GM18505 (cell line): ENCODE measurements at regions not wholly inside any gene's neighbourhood (a gene's known extent, or its start where the extent isn't known, plus 50 kb on each side); places are given as distances from the start of the nearest gene placed in this dataset.

Experiments
- ATAC-seq: cut with Tn5 transposase; IDR thresholded peaks from one replicate; pipeline ENCODE4 v1.9.1; 2021; ENCODE audit not compliant: unreplicated experiment
- POLR2A ChIP-seq: IDR thresholded peaks from 4 replicates; pipeline ENCODE4 v1.6.1; 2011; ENCODE audit warnings: borderline replicate concordance; ENCODE audit not compliant: insufficient read depth, insufficient read length; ENCODE audit errors: extremely low read depth

GRCh38 chr13:40488869-40489391, 177.5 kb downstream of the FOXO1 start:
- no peak for ATAC-seq
- TF ChIP-seq POLR2A = no peak

GRCh38 chr13:40490086-40490758, 176.2 kb downstream of the FOXO1 start:
- ATAC-seq = no peak
- TF ChIP-seq POLR2A = no peak

- ATAC-seq = no peak
- no peak for TF ChIP-seq POLR2A
Observed at GRCh38 chr13:40492511-40492910, 173.9 kb downstream of the FOXO1 start.

DNA sequence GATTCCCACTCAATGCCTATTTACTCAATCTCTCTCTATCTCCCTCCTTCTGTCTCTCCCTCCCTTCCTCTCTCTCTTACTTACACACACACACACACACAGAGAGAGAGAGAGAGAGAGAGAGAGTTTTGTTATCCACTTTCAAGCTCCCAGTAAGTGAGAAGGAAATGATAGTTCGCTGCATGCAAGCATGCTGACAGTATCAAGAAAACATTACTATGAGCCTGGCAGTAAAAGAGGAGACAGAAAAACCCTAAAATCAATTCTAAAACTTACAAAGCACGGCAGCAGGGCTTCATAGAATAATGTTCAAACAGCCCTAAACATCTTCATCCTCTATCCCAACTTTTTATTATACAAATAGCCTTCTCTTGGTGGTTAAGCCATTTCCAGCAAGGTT, 171.9 kb downstream of the FOXO1 start:
- no peak for TF ChIP-seq POLR2A
- ATAC-seq = no peak

GRCh38 chr13:40494946-40495620, 171.4 kb downstream of the FOXO1 start:
- no peak for TF ChIP-seq POLR2A
- ATAC-seq = no peak

DNA sequence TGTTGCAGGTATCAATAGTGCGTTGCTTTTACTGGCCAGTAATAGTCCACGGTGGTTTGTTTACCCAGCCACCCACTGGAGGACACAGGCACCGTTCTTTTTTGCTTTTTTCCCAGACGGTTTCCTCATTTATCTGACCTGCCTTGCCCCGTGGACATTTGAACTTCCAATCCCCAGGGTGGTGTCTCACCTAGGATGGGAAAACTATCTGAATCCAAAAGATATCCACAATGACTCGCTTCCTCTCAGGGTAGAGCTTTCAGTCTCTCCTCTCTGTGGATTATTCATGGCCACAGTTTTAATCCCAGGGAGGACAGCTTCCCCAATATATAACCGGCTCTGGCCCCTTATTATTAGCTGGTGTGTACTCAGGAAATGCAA, 170.8 kb downstream of the FOXO1 start:
- ATAC-seq = no peak
- no peak for TF ChIP-seq POLR2A

- TF ChIP-seq POLR2A = no peak
- no peak for ATAC-seq
Observed at GRCh38 chr13:40496035-40496810, 170.2 kb downstream of the FOXO1 start.

DNA sequence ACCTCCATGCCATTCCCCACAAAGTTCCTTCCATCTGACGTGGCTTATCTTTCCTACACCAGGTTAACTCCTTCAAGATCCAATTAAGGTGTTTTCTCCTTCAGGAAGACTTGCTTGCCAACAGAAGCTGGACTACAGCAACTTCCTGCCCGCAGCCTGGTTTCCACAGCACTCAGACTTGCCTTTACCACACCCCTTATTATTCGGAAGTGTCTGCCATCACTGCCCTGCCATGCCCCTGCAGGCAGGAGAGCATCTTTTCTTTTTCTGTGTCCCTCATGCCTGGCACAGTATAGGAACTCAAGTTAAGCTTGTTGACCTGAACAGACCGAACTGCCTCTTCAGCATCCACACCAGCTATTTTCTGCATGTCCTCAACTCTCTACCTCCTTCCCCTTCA, 168.0 kb downstream of the FOXO1 start:
- ATAC-seq = no peak
- no peak for TF ChIP-seq POLR2A

DNA sequence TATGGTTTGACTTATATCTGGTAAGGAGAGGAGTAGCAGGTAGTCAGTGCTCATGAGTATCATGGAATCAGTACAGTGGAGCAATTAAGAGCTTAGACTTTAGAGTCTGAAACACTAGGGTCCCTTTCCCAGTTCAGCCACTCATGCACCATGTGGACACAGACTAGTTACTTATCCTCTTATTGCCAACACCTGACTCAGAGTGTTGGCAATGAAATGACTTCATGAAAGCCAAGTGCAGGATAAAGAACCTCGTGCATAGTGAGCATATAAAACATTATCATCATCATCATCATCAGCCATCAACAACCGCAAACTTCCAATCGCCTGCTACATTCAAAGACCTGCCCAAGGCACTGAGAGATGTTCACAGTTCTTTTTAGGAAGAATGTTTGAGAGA, 164.2 kb downstream of the FOXO1 start:
- no peak for ATAC-seq
- no peak for TF ChIP-seq POLR2A

GRCh38 chr13:40503011-40503410, 163.4 kb downstream of the FOXO1 start:
- no peak for ATAC-seq
- TF ChIP-seq POLR2A = no peak

GRCh38 chr13:40503966-40504591, 162.4 kb downstream of the FOXO1 start:
- no peak for TF ChIP-seq POLR2A
- no peak for ATAC-seq

- no peak for TF ChIP-seq POLR2A
- no peak for ATAC-seq
Observed at GRCh38 chr13:40504641-40505040, 161.8 kb downstream of the FOXO1 start.

DNA sequence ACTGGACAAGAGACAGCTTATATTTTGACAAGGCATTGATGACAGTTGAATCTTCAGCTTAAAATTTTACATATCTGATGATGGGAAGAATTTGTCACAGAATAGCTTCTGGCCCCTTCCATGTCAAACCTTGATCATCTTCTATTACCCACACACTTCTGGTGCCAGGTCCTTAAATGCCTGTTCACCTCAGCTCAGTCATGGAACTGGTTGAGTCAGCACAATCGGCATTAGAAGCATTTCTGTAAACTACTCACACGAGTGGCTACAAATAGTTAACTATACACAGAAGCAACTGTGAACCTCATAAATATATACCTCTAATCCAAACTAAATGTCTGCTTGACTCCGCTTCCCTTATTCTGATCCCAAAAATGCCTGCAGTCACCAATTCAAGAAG, 161.2 kb downstream of the FOXO1 start:
- no peak for TF ChIP-seq POLR2A
- no peak for ATAC-seq
